ENCODE measurements at regions not wholly inside any gene's neighbourhood (a gene's known extent, or its start where the extent isn't known, plus 50 kb on each side); places are given as distances from the start of the nearest gene placed in this dataset.

GRCh38 chr20:48302149-48302548, 516.9 kb upstream of the SULF2 start:
- no peak for DNase-seq
- Mint-ChIP-seq H3K27ac (peak overlapping the region in 1 of 7 donors; percentile 74), H3K9me3 (peaks cover 0 to 2% (median 0%) of the 10 kb centered on the region in 7 donors), H3K4me1 (no peaks in the 10 kb centered on the region), H3K4me3 (no peak overlapping the region), H3K36me3 (no peaks in the 10 kb centered on the region), H3K27me3 (ENCODE audit: low read depth in 3 of 3) (peaks cover 4 to 9% (median 5%) of the 10 kb centered on the region in 3 donors)
- no peaks in the 10 kb centered on the region for H3K9me3 ChIP-seq (replicated peaks in 1 of 2; ENCODE audit: control insufficient read depth in 1 of 2, insufficient read depth in 1 of 2, low read length in 2 of 2)
- no peak overlapping the region for H2AFZ ChIP-seq (ENCODE audit: insufficient read depth, low read depth, low read length, poor library complexity, severe bottlenecking)
- no peak overlapping the region for H3K9ac ChIP-seq (ENCODE audit: insufficient read depth, low read length, poor library complexity, severe bottlenecking)
- no peak overlapping the region for H3K4me3 ChIP-seq (replicated peaks in 1 of 3; ENCODE audit: low read depth in 2 of 3, low read length in 3 of 3)
- H4K20me1 ChIP-seq (ENCODE audit: insufficient read depth, low read length) = no peaks in the 10 kb centered on the region
- intact Hi-C loops (cut with micrococcal nuclease) = no loop called here
- TF ChIP-seq CTCF (IDR thresholded peaks at IDR 0.05) = no peak
- H3K36me3 ChIP-seq (replicated peaks in 1 of 2; ENCODE audit: control insufficient read depth in 1 of 2, insufficient read depth in 2 of 2, low read length in 2 of 2) = no peaks in the 10 kb centered on the region
- H3K4me2 ChIP-seq (replicated peaks; ENCODE audit: extremely low read depth, low read length, poor library complexity, severe bottlenecking) = no peak overlapping the region
- no peaks in the 10 kb centered on the region for H3K79me2 ChIP-seq (ENCODE audit: insufficient read depth, low read length)
- no peaks in the 10 kb centered on the region for H3K27me3 ChIP-seq (ENCODE audit: control insufficient read depth in 2 of 2, insufficient read depth in 2 of 2, low read length in 2 of 2)
- no peak overlapping the region for H3K27ac ChIP-seq (ENCODE audit: low read depth in 1 of 2, low read length in 2 of 2)
- H3K4me1 ChIP-seq (ENCODE audit: control insufficient read depth in 1 of 2, insufficient read depth in 2 of 2, low read length in 2 of 2) = no peaks in the 10 kb centered on the region

GRCh38 chr20:48301189-48301588, 515.9 kb upstream of the SULF2 start:
- intact Hi-C loops (cut with micrococcal nuclease) = no loop called here
- no peaks in the 10 kb centered on the region for H3K4me1 ChIP-seq (ENCODE audit: control insufficient read depth in 1 of 2, insufficient read depth in 2 of 2, low read length in 2 of 2)
- 83% methylated on average over 2 of the region's 3 CpGs for WGBS (ENCODE audit: insufficient coverage)
- no peak overlapping the region for H3K4me3 ChIP-seq (replicated peaks in 1 of 3; ENCODE audit: low read depth in 2 of 3, low read length in 3 of 3)
- H3K4me2 ChIP-seq (replicated peaks; ENCODE audit: extremely low read depth, low read length, poor library complexity, severe bottlenecking) = no peak overlapping the region
- H3K27ac ChIP-seq (ENCODE audit: low read depth in 1 of 2, low read length in 2 of 2) = no peak overlapping the region
- no peak for DNase-seq
- no peaks in the 10 kb centered on the region for H3K4me1 Mint-ChIP-seq
- H3K36me3 Mint-ChIP-seq = no peaks in the 10 kb centered on the region
- H3K36me3 ChIP-seq (replicated peaks in 1 of 2; ENCODE audit: control insufficient read depth in 1 of 2, insufficient read depth in 2 of 2, low read length in 2 of 2) = no peaks in the 10 kb centered on the region
- peaks cover 0 to 2% (median 0%) of the 10 kb centered on the region in 7 donors for H3K9me3 Mint-ChIP-seq
- H3K9me3 ChIP-seq (replicated peaks in 1 of 2; ENCODE audit: control insufficient read depth in 1 of 2, insufficient read depth in 1 of 2, low read length in 2 of 2) = no peaks in the 10 kb centered on the region
- H3K27ac Mint-ChIP-seq = no peak overlapping the region
- no peak for TF ChIP-seq CTCF (IDR thresholded peaks at IDR 0.05)
- no peak overlapping the region for H2AFZ ChIP-seq (ENCODE audit: insufficient read depth, low read depth, low read length, poor library complexity, severe bottlenecking)
- no peaks in the 10 kb centered on the region for H4K20me1 ChIP-seq (ENCODE audit: insufficient read depth, low read length)
- H3K79me2 ChIP-seq (ENCODE audit: insufficient read depth, low read length) = no peaks in the 10 kb centered on the region
- peaks cover 7 to 9% (median 9%) of the 10 kb centered on the region in 3 donors for H3K27me3 Mint-ChIP-seq (ENCODE audit: low read depth in 3 of 3)
- H3K9ac ChIP-seq (ENCODE audit: insufficient read depth, low read length, poor library complexity, severe bottlenecking) = no peak overlapping the region
- H3K27me3 ChIP-seq (ENCODE audit: control insufficient read depth in 2 of 2, insufficient read depth in 2 of 2, low read length in 2 of 2) = no peaks in the 10 kb centered on the region
- no peak overlapping the region for H3K4me3 Mint-ChIP-seq

Measured in CD14-positive monocyte (primary cell).